GM19099 (cell line): ENCODE measurements at regions not wholly inside any gene's neighbourhood (a gene's known extent, or its start where the extent isn't known, plus 50 kb on each side); places are given as distances from the start of the nearest gene placed in this dataset.

Experiments
- POLR2A ChIP-seq: IDR thresholded peaks from 3 replicates; pipeline ENCODE4 v1.6.1; 2011; ENCODE audit warnings: low read depth; ENCODE audit not compliant: insufficient read length; ENCODE audit errors: extremely low read depth

DNA sequence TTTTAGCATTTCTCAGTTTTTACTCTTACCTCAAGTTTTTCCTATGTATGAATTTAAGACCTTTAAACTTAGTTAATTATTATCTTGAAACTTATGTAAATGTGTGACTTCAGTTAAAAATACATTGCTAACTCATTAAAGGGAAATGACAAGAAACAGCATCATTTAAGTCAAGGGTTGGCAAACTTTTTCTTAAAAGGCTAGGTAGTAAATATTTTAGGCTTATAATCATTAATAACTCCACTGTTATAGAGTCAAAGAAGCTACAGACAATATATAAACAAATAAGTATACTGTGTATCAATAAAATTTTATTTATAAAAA lies 259.7 kb upstream of the RBMS1 start:
- TF ChIP-seq POLR2A = no peak

GRCh38 chr2:160753960-160754359 lies 260.4 kb upstream of the RBMS1 start:
- no peak for TF ChIP-seq POLR2A

DNA sequence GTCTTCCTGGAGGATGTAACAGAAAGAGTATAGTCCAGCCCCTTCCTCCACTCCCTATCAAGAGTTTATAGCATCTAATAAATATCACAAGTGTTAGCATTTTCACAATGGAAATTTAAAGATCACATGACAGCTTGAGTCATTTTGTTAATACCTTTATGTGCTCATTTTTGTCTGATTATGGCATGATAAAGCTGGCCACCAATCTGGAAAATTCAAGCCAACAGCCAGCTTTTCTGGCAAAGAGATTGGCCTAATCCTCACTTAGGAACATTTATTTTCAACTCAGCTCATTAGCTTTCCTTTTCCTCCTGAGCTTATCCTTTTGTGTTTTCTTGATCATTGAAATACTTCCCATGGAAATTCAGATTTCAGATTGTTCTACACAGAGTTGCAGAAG lies 262.9 kb upstream of the RBMS1 start:
- no peak for TF ChIP-seq POLR2A

DNA sequence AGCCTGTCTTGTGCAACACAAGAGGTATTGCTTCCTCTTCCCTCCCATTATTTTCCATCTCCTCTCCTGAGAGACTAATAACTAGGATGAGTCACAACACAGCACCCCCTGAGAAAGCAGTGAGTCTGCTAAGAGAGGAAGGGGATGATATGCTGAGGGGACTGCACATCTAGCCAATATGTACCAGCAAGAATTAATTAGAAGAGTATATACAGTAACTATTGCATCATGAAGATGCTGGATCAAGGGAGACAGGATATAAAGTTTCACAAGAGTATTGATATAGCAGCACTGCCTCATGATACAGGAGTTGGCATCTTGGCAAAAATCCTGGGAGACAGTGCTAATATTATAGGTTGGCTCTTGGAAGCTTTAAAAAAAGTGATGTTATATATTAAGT lies 289.9 kb upstream of the RBMS1 start:
- no peak for TF ChIP-seq POLR2A

- no peak for TF ChIP-seq POLR2A
Measured at GRCh38 chr2:160784034-160784433, 290.4 kb upstream of the RBMS1 start.

DNA sequence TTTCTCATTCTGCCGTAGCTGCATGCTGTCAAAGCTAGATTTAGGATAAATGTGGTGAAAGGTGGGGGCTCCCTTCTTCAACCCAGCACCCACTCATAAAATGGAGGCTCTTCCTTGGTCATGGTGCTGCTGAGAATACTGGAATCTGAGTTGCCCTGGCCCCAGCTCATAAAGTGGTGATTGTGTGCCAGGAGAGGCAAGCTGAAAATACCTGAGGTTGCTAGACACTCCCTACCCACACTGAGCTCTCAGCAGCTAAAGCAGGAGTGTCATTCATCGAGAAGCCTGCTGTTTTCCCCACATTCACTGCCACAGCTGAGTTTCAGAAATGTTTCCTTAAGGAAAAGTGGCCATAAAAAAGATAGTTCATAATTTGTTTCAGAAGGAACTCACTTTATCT lies 297.1 kb upstream of the RBMS1 start:
- no peak for TF ChIP-seq POLR2A

DNA sequence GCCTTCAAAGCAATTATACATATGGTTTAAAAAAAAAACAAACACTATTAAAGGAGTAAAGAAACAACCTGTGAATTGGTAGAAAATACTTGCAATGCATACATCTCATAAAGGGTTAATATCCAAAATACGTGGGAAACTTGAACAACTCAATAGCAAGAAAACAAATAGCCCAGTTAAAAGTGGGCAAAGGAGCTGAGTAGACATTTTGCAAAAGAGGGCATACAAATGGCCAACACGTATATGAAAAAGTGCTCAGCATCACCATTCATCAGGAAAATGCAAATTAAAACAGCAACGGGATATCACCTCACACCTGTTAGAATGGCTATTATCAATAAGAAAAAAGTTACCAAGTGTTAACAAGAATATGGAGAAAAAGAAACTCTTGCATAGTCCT lies 298.3 kb upstream of the RBMS1 start:
- TF ChIP-seq POLR2A = no peak

DNA sequence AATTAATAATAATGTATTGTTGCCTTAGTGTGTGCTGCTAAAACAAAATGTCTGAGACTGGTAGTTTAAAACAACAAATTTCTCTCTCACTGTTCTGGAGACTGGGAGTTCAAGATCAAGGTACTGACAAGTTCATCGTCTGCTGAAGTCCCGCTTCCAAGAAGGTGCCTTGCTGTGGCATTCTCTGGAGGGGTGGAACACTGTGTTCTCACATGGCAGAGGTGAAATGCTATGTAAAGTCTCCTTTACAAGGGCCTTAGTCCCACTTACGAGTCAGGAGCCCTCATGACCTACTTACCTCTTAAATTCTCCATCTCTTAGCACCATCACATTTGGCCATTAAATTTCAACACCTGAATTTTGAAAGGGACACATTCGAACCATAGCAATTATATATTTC lies 299.2 kb upstream of the RBMS1 start:
- TF ChIP-seq POLR2A = no peak

- no peak for TF ChIP-seq POLR2A
Measured at GRCh38 chr2:160794926-160795325, 301.3 kb upstream of the RBMS1 start.

DNA sequence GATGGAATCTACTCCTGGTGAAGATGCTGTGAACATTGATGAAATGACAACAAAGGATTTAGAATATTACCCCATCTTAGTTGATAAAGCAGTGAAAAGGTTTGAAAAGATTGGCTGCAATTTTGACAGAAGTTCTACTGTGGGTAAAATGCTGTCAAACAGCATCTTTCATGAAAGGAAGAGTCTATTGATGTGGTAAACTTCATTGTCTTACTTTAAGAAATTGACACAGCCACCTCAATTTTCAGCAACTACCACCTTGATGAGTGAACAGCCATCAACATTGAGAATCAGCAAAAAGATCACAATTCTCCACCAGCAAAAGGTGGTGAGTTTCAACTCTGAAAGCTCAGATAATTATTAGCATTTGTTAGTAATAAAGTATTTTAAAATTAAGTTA lies 310.3 kb upstream of the RBMS1 start:
- no peak for TF ChIP-seq POLR2A

DNA sequence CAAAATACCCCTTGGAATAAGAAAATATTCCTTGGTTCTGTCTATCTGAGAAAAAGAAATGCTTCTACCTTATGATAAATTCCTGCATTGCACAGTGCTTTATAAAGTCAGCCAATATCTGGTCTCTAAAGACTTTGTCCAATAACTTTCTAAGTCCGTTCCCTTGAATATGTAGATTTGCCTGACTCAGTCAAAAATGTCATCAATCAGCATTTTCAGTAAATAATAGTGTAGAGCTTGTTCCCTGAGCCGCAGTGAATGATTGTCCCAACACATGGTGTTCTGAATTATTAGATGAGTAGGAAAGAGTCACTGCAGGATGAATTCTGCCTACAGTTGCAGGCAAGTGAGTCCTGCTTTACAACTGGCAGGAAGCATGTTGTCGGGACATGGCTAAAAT lies 316.8 kb upstream of the RBMS1 start:
- no peak for TF ChIP-seq POLR2A

GRCh38 chr2:160812830-160813505 lies 319.4 kb upstream of the RBMS1 start:
- TF ChIP-seq POLR2A = no peak

DNA sequence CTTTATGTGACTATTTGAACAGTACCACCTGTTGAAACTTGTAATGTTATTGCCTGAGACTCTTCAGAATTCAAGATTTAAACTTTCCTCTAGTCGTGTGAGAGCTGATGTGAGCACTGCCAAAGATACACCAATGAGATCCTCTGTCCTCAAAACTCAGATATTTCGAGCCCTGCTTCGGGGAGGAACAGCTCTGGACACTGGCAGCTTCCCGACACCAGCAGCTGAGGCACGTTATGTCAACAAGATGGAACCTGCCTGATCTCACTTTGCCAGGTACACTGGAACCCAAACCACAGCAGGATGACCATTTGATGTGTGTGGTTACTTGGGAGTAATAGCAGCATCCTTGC lies 319.9 kb upstream of the RBMS1 start:
- no peak for TF ChIP-seq POLR2A

DNA sequence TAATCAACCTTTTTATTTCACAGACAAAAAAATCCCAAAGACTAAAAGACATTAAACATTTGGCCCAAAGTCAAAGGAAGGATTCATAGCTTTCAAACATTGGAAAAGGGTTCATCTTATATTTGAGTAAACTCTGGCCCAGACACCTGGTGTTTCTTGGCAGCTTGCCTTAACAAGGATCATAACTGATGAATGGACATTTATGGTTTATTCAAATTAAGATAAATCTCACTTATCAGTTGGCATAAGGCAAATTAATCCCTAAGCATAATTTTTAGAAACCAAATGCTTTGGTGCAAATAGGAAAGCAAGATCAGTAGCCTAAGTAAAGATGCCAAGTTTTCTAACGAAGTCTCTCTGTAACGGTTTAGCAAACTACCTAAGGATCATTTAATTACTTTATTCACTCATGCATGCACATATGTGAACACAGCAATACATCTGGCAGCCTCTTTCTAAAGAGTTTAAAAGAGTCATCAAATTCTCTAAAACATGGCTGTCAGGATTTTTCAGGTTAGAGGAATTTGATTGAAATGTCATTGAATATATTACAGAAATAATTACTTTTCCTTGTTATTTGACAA lies 323.4 kb upstream of the RBMS1 start:
- no peak for TF ChIP-seq POLR2A

- TF ChIP-seq POLR2A = no peak
Measured at GRCh38 chr2:160820691-160821090, 327.1 kb upstream of the RBMS1 start.

- no peak for TF ChIP-seq POLR2A
Measured at GRCh38 chr2:160822006-160822405, 328.4 kb upstream of the RBMS1 start.

DNA sequence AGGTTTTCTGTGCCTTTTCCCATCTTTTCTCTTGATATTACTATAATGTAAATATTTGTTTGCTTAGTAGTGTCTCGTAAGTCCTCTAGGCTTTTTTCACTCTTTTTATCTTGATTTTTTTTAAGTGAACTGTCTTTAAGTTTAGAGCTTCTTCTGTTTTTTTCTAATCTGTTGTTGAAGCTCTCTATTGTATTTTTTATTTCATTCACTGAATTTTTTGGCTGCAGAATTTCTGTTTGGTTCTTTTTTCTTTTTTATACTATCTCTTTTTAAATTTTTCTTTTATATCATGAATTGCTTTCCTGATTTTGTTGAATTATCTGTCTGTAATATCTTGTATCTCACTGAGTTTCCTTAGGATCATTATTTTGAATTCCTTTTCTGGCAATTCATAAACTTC lies 331.8 kb upstream of the RBMS1 start:
- TF ChIP-seq POLR2A = no peak
